ENCODE measurements at regions not wholly inside any gene's neighbourhood (a gene's known extent, or its start where the extent isn't known, plus 50 kb on each side); places are given as distances from the start of the nearest gene placed in this dataset.

- Histone ChIP-seq H3K4me3 (ENCODE audit: low read depth, low read length) (no peak overlapping the region), H3K27me3 (ENCODE audit: control insufficient read depth, insufficient read depth, low read length) (no peaks in the 10 kb centered on the region), H3K36me3 (ENCODE audit: control insufficient read depth, insufficient read depth, low read length) (no peaks in the 10 kb centered on the region)
- TF ChIP-seq, protein P1, sequence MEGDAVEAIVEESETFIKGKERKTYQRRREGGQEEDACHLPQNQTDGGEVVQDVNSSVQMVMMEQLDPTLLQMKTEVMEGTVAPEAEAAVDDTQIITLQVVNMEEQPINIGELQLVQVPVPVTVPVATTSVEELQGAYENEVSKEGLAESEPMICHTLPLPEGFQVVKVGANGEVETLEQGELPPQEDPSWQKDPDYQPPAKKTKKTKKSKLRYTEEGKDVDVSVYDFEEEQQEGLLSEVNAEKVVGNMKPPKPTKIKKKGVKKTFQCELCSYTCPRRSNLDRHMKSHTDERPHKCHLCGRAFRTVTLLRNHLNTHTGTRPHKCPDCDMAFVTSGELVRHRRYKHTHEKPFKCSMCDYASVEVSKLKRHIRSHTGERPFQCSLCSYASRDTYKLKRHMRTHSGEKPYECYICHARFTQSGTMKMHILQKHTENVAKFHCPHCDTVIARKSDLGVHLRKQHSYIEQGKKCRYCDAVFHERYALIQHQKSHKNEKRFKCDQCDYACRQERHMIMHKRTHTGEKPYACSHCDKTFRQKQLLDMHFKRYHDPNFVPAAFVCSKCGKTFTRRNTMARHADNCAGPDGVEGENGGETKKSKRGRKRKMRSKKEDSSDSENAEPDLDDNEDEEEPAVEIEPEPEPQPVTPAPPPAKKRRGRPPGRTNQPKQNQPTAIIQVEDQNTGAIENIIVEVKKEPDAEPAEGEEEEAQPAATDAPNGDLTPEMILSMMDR (IDR thresholded peaks at IDR 0.05; ENCODE audit: insufficient read depth, low read length, poor library complexity, severe bottlenecking): no peak
- DNase-seq (ENCODE audit: low read depth): no peak
Observed at GRCh38 chr7:148481147-148481526, 109.4 kb upstream of the C7orf33 start.

DNA sequence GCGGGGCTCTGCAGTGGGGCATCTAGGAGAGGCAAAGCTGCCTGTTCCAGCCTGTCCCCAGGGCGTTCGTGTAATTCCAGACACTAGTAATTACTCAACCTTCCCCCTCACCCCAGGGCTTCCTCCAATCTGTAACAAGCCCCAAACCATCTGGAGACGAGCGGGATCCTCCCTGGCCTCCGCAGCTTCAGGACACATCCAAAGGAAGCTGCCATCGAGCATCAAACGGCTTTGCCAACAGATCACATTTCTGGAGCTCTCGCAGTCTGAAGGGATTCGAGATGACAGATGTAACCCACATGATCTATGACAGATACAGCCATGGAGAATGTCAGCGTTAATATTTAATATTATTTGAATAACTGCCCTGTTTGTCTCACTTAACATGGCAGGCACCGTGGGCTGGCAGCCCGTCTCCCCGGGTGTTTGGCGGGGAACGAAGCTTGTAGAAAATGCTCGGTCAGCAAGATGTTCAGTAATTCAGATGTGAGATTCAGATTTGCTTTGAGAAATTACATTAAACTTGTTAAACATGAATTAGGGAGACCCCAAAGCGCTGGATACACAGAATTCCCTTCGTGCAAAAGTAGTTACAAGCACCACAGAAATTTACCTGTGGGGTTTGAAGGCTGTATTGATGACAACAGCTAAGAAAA lies 108.5 kb upstream of the C7orf33 start:
- DNase-seq (ENCODE audit: low read depth): no peak
- Histone ChIP-seq H3K4me3 (ENCODE audit: low read depth, low read length) (no peak overlapping the region), H3K36me3 (ENCODE audit: control insufficient read depth, insufficient read depth, low read length) (no peaks in the 10 kb centered on the region), H3K27me3 (ENCODE audit: control insufficient read depth, insufficient read depth, low read length) (no peaks in the 10 kb centered on the region)
- TF ChIP-seq, protein P1 (IDR thresholded peaks at IDR 0.05; ENCODE audit: insufficient read depth, low read length, poor library complexity, severe bottlenecking): no peak

DNA sequence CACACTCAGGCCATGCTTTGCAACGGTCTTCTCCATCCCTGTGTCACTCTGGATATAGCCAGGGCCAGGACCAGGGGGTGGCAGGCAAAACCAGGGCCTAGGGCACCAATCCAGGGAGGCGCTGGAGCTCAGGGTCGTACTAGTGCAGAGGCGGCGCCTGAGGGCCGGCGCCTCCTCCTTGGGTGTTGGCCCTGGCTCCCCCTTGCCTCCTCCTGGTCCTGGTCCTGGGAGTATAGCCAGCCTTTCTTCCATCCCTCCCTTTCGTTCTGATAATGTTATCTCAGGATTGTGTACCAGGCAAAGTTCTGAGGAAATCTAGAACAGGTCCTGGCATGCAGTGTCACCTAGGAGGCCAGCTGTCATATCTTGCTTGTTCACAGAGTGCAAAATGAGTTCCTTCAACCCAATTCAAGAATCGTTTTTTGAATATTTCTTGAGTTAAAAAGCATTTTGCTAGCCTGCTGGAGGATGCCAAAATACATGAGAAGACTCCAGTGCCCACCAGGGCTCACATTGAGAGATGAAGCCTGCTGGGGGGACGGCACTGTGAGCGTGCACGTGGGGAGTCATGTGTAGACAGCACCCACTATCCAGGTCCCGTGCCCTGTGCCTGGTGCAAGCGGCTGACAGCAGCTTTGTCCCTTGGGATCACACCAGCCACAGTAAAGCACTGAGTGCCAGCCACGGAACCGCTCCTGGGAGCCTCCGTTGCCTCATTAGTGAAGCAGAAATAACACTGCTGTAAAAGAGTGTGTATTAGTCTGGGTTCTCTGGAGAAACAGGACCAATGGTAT lies 106.9 kb upstream of the C7orf33 start:
- TF ChIP-seq, protein P1 (IDR thresholded peaks at IDR 0.05; ENCODE audit: insufficient read depth, low read length, poor library complexity, severe bottlenecking): no peak
- no peak for DNase-seq (ENCODE audit: low read depth)
- H3K36me3 ChIP-seq (ENCODE audit: control insufficient read depth, insufficient read depth, low read length): no peaks in the 10 kb centered on the region
- no peak overlapping the region for H3K4me3 ChIP-seq (ENCODE audit: low read depth, low read length)
- no peaks in the 10 kb centered on the region for H3K27me3 ChIP-seq (ENCODE audit: control insufficient read depth, insufficient read depth, low read length)

- Histone ChIP-seq H3K36me3 (ENCODE audit: control insufficient read depth, insufficient read depth, low read length) (no peaks in the 10 kb centered on the region), H3K27me3 (ENCODE audit: control insufficient read depth, insufficient read depth, low read length) (peaks cover under 1% of the 10 kb centered on the region), H3K4me3 (ENCODE audit: low read depth, low read length) (no peak overlapping the region)
- DNase-seq (ENCODE audit: low read depth): no peak
- TF ChIP-seq, protein P1 (IDR thresholded peaks at IDR 0.05; ENCODE audit: insufficient read depth, low read length, poor library complexity, severe bottlenecking): no peak
Observed at GRCh38 chr7:148484486-148484885, 106.1 kb upstream of the C7orf33 start.

DNA sequence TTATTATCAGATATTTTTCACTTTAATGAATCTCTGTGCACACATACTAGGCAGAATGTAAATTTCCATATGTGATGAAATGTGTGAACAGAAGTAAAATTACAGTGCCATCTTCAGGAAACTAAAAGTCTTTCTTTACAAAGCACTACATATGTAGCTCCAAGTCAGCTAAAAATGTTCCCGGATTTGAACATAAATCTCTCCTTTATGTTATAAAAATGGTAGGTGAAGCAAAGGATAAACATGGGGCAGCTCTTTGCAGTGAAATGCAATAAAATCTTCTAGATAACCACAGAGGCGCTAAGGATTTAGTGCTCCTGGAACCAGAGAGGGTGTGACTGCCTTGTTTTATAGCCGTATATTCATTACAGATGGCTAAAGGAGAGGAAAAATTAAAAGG lies 104.9 kb upstream of the C7orf33 start:
- Histone ChIP-seq H3K27me3 (ENCODE audit: control insufficient read depth, insufficient read depth, low read length) (peaks cover 2% of the 10 kb centered on the region), H3K4me3 (ENCODE audit: low read depth, low read length) (no peak overlapping the region), H3K36me3 (ENCODE audit: control insufficient read depth, insufficient read depth, low read length) (no peaks in the 10 kb centered on the region)
- no peak for DNase-seq (ENCODE audit: low read depth)
- TF ChIP-seq, protein P1 (IDR thresholded peaks at IDR 0.05; ENCODE audit: insufficient read depth, low read length, poor library complexity, severe bottlenecking): no peak
